Right cardiac atrium (tissue), 5 donors: ENCODE measurements at regions not wholly inside any gene's neighbourhood (a gene's known extent, or its start where the extent isn't known, plus 50 kb on each side); places are given as distances from the start of the nearest gene placed in this dataset.
A peak's percentile ranks its signal among the peaks of the same experiment; 100 is the strongest.

Experiments
- ATAC-seq, 2 donors: fragments of 200-7000 bp; cut with Tn5 transposase; one replicate each; pipeline versions ENCODE4 v1.8.0 to v1.9.1; 2020; ENCODE audit warnings: moderate library complexity in 2 of 2, mild to moderate bottlenecking in 1 of 2
- DNase-seq, 3 donors: peaks; one replicate each; pipeline ENCODE4 v3.0.0-alpha.2; 2020
- H3K27ac ChIP-seq: one replicate; pipeline ENCODE4 v1.5.1; 2013; ENCODE audit warnings: mild to moderate bottlenecking, low read length, control low read depth, moderate library complexity
- H3K27me3 ChIP-seq: one replicate; pipeline ENCODE4 v1.6.1; 2013; ENCODE audit not compliant: control insufficient read depth, insufficient read depth
- H3K4me1 ChIP-seq: one replicate; pipeline ENCODE4 v1.6.1; 2013; ENCODE audit warnings: low read length; ENCODE audit not compliant: control insufficient read depth, insufficient read depth
- H3K4me3 ChIP-seq: one replicate; pipeline ENCODE4 v1.5.1; 2013; ENCODE audit warnings: low read length, control low read depth
- H3K9me3 ChIP-seq: one replicate; pipeline ENCODE4 v1.6.1; 2013; ENCODE audit warnings: low read length; ENCODE audit not compliant: control insufficient read depth
- WGBS: extraction: QIAGEN DNeasy Blood & Tissue Kit; methylation state at CpG from one replicate; pipeline ENCODE4 v1.1.7; 2013; 5-methylcytosine and 5-hydroxymethylcytosine counted together
- intact Hi-C, 4 donors: fragments of 100-400 bp; cut with DNase I; formaldehyde crosslinking; loops; one replicate each; pipeline versions ENCODE4 v1.11.0 to v1.14.0; 2022 to 2023
- donor health status: healthy with polysubstance abuse.
- donor health status: DM: no; HTN: yes; CAD: no.
- donor health status: DM: no; HTN: no; CAD: no.
- donor health status: DM: no; HTN: yes; CAD: no; lungs with severe emphysema.
- donor health status: DM: yes; HTN: yes; CAD: no.

- ATAC-seq = no peak
- Histone ChIP-seq H3K4me1 (peaks cover 2% of the 10 kb centered on the region), H3K9me3 (no peaks in the 10 kb centered on the region), H3K27ac (no peak overlapping the region), H3K4me3 (no peak overlapping the region), H3K27me3 (no peaks in the 10 kb centered on the region)
- WGBS = 80% methylated on average over 9 of the region's 9 CpGs
- no peak for DNase-seq
- intact Hi-C loops = no loop called here
These were observed 293.1 kb upstream of the HDAC4 start for GRCh38 chr2:239693761-239694415.

GRCh38 chr2:239693330-239693729 is 292.5 kb upstream of the HDAC4 start:
- DNase-seq (no peak), ATAC-seq (no peak)
- Histone ChIP-seq H3K27me3 (no peaks in the 10 kb centered on the region), H3K27ac (no peak overlapping the region), H3K9me3 (no peaks in the 10 kb centered on the region), H3K4me1 (peaks cover 2% of the 10 kb centered on the region), H3K4me3 (no peak overlapping the region)
- intact Hi-C loops = no loop called here
- 83% methylated on average over 11 of the region's 11 CpGs for WGBS

GRCh38 chr2:239692919-239693318 is 292.1 kb upstream of the HDAC4 start:
- no peak overlapping the region for H3K4me3 ChIP-seq
- ATAC-seq = no peak
- intact Hi-C loops = no loop called here
- no peaks in the 10 kb centered on the region for H3K27me3 ChIP-seq
- whole genome bisulfite sequencing = 85% methylated on average over 7 of the region's 7 CpGs
- H3K9me3 ChIP-seq = no peaks in the 10 kb centered on the region
- peaks cover 2% of the 10 kb centered on the region for H3K4me1 ChIP-seq
- no peak overlapping the region for H3K27ac ChIP-seq
- DNase-seq = no peak

- intact Hi-C loops = no loop called here
- WGBS = 81% methylated on average over 8 of the region's 8 CpGs
- Histone ChIP-seq H3K4me3 (no peak overlapping the region), H3K9me3 (no peaks in the 10 kb centered on the region), H3K27ac (no peak overlapping the region), H3K27me3 (no peaks in the 10 kb centered on the region), H3K4me1 (peaks cover 2% of the 10 kb centered on the region)
- DNase-seq = no peak
- no peak for ATAC-seq
These were observed 291.6 kb upstream of the HDAC4 start for GRCh38 chr2:239692362-239692851.

GRCh38 chr2:239691720-239692119 is 290.9 kb upstream of the HDAC4 start:
- Histone ChIP-seq H3K27ac (no peak overlapping the region), H3K9me3 (no peaks in the 10 kb centered on the region), H3K4me1 (peaks cover 2% of the 10 kb centered on the region), H3K4me3 (no peak overlapping the region), H3K27me3 (no peaks in the 10 kb centered on the region)
- ATAC-seq = no peak
- no peak for DNase-seq
- WGBS = 92% methylated on average over 10 of the region's 10 CpGs
- intact Hi-C loops = no loop called here

GRCh38 chr2:239690651-239691631 is 290.1 kb upstream of the HDAC4 start:
- DNase-seq = peak in 1 of 3 donors; percentile 61
- Histone ChIP-seq H3K27ac (no peak overlapping the region), H3K27me3 (no peaks in the 10 kb centered on the region), H3K9me3 (no peaks in the 10 kb centered on the region), H3K4me3 (no peak overlapping the region), H3K4me1 (peaks cover 2% of the 10 kb centered on the region)
- ATAC-seq = peak; percentile 57 to 75
- WGBS = 68% methylated on average over 46 of the region's 46 CpGs
- intact Hi-C loops = no loop called here

- no peaks in the 10 kb centered on the region for H3K9me3 ChIP-seq
- H3K4me3 ChIP-seq = no peak overlapping the region
- 75% methylated on average over 5 of the region's 5 CpGs for WGBS
- intact Hi-C loops = no loop called here
- ATAC-seq = no peak
- no peak overlapping the region for H3K27ac ChIP-seq
- no peaks in the 10 kb centered on the region for H3K27me3 ChIP-seq
- no peak for DNase-seq
- H3K4me1 ChIP-seq = peaks cover 2% of the 10 kb centered on the region
These were observed 289.2 kb upstream of the HDAC4 start for GRCh38 chr2:239689985-239690384.

GRCh38 chr2:239689410-239689809 is 288.6 kb upstream of the HDAC4 start:
- H3K27ac ChIP-seq = no peak overlapping the region

GRCh38 chr2:239688840-239689239 is 288.0 kb upstream of the HDAC4 start:
- DNase-seq (no peak), ATAC-seq (no peak)
- Histone ChIP-seq H3K9me3 (no peaks in the 10 kb centered on the region), H3K27me3 (no peaks in the 10 kb centered on the region), H3K27ac (no peak overlapping the region), H3K4me1 (peaks cover 2% of the 10 kb centered on the region), H3K4me3 (no peak overlapping the region)
- intact Hi-C loops = no loop called here
- WGBS = 78% methylated on average over 9 of the region's 9 CpGs

More at GRCh38 chr2:239689410-239689809, 288.6 kb upstream of the HDAC4 start:
- H3K9me3 ChIP-seq = no peaks in the 10 kb centered on the region
- peaks cover 2% of the 10 kb centered on the region for H3K4me1 ChIP-seq
- ATAC-seq = no peak
- intact Hi-C loops = no loop called here
- no peak for DNase-seq
- WGBS = 91% methylated on average over 8 of the region's 8 CpGs
- no peaks in the 10 kb centered on the region for H3K27me3 ChIP-seq
- no peak overlapping the region for H3K4me3 ChIP-seq

- ATAC-seq = no peak
These were observed 287.4 kb upstream of the HDAC4 start for GRCh38 chr2:239688122-239688681.

GRCh38 chr2:239687441-239687840 is 286.6 kb upstream of the HDAC4 start:
- intact Hi-C loops = no loop called here
- DNase-seq (no peak), ATAC-seq (no peak)
- Histone ChIP-seq H3K9me3 (no peaks in the 10 kb centered on the region), H3K27me3 (no peaks in the 10 kb centered on the region), H3K4me1 (peaks cover 2% of the 10 kb centered on the region), H3K27ac (no peak overlapping the region), H3K4me3 (no peak overlapping the region)
- 78% methylated on average over 5 of the region's 5 CpGs for WGBS

More at GRCh38 chr2:239688122-239688681, 287.4 kb upstream of the HDAC4 start:
- intact Hi-C loops = no loop called here
- Histone ChIP-seq H3K27ac (no peak overlapping the region), H3K4me3 (no peak overlapping the region), H3K9me3 (no peaks in the 10 kb centered on the region), H3K27me3 (no peaks in the 10 kb centered on the region), H3K4me1 (peaks cover 2% of the 10 kb centered on the region)
- DNase-seq = no peak
- 59% methylated on average over 14 of the region's 14 CpGs for WGBS
